Stimulated activated CD8-positive, alpha-beta memory T cell treated with anti-CD3 and anti-CD28 coated beads, Interleukin-4, amount 100 ng/mL, for 48 hours (primary cell): ENCODE measurements at regions not wholly inside any gene's neighbourhood (a gene's known extent, or its start where the extent isn't known, plus 50 kb on each side); places are given as distances from the start of the nearest gene placed in this dataset.
"Not testable (repeated sequence)": the region's sequence is repeated elsewhere in the genome, so short reads cannot be mapped to it uniquely, and the experiment has no call there.

Source experiments
- DNase-seq: peaks from one replicate; pipeline ENCODE4 v3.0.0-alpha.2; 2020

DNA sequence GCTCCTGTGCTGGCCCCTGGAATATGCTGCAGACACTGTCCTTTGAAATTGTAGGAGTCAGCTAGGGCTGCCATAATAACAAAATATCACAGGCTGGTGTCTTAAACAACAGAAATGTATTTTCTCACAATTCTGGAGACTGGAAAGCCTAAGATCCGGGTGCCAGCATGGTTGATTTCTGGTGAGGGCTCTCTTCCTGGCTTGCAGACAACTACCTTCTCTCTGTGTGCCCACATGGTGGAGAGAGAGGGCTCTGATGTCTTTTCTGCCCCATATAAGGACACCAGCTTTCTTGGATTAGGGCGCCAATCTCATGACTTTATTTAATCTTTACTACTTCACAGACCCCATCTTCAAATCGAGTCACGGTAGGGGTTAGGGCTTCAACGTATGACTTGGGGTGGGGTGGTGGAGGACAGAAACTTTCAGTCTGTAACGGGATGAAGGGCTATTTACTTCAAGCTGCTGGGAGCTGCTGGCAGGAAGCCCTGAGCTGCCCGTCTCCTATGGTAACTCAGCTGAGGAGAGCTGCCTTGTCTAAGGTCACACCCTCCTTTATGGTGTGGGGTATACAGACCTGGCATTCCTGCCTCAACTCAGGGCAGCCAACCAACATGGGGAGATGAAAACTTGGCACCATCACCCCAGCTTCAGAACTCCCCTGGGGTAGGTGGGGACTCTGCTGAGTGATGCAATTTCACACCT, 142.9 kb upstream of the ZBED5 start:
- no peak for DNase-seq

DNA sequence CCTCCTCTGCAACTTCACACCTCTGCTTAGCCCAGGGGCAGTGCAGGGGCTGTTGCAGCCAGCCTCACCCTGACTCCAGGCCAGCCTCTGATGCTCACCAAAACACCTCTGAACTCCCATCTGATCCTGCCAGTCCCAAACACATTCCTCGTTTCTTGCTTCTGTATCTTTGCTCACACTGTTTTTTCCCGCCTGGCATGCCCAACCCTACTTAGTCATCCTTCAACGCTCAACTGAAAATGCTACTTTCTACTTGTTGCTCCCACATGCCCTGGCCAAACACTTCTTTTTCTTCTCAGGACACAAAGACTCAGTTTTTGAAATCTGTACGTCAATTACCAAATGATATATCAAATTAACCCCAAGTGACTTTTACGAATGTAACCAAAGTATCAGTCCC, 140.8 kb upstream of the ZBED5 start:
- DNase-seq = no peak

DNA sequence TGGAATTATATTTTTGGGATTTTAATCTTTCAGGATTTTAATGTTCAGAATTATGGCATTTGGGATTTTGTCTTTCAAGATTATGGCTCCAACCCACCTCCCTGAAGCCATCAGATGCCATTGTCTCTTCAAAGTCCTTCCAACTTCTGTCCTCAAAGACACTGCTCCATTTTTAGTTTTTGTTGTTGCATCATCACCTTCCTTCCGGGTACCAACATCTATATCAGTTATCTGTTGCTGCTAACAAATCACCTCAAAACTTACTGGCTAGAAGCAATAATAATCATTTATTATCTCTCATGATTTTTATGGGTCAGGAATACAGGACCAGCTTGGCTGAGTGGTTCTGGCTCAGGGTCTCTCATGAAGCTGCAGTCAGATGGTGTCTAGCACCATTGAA, 138.8 kb upstream of the ZBED5 start:
- no peak for DNase-seq

DNA sequence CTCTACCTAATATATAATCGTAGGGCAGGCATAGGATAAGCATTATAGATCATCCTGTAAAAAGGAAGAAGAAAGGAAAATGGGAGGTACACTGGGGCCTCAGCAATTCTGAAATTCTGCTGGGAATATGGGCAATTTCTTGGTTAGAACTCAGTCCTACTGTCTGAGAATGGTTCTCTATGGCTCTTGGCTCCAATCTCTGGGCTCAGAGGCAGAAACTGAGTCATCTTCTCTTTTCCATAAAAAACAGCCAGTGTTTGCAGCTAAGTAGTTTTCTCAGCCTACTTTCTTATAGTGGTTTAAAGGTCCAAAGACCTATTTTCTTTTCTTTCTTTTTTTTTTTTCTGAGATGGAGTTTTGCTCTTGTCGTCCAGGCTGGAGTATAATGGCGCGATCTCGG, 135.8 kb upstream of the ZBED5 start:
- no peak for DNase-seq

DNA sequence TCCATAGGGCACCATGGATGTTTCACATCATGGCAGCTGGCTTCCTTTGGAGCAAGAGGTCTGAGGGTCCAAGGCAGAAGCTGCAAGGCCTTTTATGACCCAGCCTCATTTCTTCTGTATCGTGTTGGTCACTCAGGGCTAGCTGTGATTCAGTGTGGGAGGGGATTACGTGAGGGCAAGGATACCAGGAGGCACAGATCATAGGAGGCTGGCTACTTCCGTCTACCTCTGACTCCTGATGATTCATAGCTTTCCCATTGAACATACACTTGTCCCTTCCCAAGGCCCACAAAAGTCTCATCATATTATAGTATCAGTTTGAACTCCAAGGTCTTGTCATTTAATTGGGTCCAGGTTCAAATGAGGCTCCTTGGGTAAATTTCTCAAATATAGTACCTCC, 135.3 kb upstream of the ZBED5 start:
- DNase-seq = no peak

DNA sequence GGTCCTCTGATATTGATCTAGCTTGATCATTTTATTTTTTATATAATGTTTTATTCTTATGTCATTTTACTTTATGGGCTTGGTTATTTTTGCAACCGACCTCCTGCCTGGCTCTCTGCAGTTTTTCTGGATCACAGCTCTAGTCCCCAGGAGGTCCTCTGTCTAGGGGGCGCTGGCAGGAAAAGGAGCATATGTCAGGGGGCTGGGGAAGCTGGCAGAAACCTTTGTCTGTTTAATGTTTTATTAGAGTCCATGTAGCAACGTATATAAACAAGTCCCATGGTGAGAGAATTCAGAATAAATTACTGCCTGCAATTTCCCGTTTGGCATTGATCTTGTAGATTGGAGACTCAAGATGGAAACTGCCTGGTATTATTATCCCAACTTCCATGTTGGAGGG, 133.5 kb upstream of the ZBED5 start:
- DNase-seq = no peak

DNA sequence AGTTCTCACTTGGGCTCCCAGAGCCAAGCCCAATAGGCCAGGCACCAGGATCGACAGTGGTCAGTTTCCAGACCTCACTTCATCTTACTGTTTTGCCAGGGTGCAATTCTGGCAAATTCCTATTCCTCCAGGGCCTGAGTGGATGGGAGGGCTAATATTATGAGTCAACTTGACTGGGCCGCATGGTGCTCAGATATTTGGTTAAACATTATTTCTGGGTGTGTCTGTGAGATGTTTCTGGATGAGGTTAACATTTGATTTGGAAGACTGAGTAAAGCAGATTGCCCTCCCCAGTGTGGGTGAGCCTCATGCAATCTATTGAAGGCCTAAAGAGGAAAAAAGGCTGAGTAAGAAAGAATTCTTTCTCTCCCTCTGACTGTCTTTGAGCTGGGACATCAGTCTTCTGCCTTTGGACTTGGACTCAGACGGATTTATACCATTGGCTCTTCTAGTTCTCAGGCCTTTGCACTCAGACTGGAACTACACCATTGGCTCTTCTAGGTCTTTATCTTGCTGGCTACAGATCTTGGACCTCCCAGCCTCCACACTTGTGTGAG, 132.9 kb upstream of the ZBED5 start:
- no peak for DNase-seq

DNA sequence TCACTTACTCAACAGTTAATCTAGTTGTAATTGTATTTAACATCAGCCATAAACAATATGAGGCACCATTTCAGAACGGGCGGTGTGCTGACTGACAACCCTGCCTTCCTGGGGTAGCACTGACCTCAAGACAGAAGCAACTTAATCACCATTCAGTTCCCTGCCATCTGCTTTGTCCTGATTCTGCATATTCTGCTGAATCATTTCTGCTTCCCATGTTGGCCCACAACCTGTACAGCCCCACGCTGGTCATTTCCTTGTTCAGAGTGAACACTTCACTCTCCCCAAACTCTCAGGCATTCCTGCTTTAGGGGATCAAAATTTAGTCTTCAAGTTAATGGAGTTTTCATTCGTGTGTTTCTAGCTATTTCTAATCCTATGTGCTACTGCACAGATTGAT, 132.3 kb upstream of the ZBED5 start:
- no peak for DNase-seq

DNA sequence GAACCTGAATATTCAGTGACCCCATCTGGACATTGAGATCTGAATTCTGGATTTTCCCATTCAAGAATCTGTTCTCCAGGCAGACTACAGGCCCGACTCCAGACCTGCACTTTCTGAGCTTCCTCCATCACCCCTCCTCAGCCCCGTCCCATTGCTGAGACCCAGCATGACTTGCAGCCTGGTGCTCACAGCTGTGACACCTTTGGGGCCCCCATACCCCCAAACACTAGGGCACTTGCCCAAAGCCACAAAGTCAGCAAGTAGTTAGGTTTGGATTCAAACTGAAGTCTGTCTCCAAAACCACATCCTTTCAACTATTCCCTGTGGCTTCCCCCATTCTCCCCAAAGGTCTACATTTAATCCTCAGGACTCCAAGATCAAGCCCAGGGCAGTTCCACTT, 128.2 kb upstream of the ZBED5 start:
- no peak for DNase-seq

DNA sequence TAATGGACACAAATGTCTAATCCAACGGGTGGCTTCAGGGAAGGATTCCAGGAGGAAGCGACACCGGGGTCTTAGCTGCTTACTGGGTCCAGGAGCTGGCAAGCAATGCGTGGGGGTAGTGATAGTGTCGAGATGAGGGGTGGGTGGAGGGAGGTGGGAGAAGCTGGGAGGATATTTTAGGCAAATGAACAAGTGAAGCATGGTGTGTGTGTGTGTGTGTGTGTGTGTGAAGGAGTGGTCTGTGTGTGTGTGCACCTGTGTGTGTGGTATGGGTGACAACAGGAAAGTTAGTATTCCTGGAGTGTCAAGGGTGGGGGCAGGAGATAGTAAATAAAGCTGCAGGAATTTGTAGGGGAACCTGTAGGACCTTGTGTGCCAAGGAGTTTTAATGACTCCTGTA, 126.9 kb upstream of the ZBED5 start:
- no peak for DNase-seq

DNA sequence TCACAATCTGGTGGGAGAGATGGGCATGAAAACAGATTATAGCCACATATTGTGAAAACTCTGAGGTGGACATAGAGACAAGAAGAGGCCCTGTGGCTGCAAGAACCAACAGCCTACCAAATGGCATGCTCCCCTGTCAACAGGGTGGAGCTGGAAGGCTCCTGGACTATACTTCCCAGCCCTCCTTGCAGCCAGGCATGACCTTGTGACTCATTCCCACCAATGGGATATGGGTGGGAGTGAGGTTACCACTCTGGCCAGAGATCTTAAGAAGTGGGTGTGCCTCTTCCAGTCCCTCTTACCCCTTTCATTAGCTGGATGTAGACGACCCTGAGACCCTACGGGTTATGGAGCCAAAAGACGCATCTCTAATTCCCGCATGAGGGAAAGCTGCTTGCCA, 126.4 kb upstream of the ZBED5 start:
- DNase-seq = no peak

DNA sequence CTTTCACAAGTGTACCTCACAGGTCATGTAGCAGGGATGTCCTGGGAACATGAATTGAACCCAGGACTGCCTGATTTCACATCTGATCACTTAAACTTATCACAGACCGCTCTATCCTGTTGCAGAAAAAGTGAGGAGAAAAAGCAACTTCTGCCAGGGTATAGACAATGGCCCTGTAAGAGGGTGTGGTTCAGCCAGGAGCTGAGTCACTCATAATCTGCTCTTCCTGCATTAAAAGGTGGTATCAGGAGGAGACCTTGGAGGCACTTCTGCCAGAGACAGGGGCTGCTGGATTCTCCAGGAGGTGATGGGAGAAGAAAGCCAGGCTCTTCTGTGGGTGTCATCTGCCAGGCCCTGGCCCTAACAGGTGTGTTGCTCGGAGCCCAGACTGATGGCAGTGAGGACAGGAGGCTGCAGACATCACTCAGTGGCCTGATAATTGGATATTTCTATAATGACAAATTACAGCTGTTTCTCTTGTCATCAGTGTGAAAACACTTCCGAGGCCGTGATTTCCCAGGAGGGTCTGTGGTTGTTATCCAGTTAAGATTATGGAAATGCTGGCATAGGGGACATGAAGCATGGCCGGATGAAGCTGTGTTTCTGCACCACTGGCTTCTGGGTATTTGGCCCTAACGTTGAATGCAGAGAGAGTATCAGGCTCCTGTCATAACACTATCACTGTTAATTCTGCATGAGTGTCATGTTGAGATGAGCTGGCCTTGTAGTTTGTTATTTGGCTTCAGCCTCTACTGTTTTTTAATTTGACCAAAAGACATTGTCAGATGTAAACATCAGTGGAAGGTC, 125.1 kb upstream of the ZBED5 start:
- no peak for DNase-seq

DNA sequence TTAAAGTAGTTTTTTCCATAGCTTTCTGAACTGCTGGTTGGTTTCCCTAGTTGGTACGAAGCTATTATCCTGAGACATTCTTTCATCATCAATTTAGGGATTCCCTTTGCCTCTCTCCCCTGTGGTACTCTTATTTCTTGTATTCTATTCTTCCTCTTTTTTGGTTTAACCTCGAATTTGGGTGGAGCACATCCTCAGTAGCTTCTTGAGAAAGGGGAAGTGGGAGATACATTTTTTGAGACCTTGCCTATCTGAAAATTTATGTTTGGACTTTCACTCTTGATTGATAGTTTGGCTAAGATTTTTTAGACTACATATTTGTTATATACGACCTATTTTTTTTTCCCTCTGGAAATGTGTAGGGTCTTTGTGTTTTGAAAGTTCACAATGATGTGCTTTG, 121.7 kb upstream of the ZBED5 start:
- no peak for DNase-seq

DNA sequence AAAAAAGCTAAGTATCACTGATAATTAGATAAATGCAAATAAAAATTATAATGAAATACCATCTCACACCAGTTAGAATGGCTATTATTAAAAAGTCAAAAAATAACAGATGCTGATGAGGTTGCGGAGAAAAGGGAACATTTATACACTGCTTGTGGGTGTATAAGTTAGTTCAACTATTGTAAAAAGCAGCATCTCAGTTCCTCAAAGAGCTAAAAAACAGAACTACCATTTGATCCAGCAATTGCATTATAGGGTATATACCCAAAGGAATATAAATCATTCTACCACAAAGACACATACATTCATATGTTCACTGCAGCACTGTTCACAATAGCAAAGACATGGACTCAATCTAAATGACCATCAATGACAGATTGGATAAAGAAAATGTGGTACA, 120.3 kb upstream of the ZBED5 start:
- DNase-seq = no peak

DNA sequence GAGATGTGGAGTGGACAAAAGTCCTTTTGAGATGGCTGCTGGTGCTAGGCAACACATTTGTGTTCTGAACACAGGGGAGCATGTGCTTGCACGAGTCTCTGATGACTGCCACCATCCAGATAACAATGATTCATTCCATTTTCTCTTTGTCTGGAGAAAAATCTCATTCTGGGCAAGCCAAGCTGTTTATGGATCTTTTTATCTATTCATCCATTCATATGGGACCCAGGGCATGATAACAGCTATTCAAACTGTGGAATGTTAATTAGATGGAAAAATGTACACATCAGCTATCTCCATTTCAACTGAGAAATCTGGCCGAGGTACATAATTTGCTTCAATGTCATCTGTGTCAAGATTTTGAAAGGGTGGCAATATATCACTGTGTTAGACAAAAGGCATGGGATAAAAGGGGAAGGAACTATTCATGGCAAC, 117.5 kb upstream of the ZBED5 start:
- DNase-seq = no peak

DNA sequence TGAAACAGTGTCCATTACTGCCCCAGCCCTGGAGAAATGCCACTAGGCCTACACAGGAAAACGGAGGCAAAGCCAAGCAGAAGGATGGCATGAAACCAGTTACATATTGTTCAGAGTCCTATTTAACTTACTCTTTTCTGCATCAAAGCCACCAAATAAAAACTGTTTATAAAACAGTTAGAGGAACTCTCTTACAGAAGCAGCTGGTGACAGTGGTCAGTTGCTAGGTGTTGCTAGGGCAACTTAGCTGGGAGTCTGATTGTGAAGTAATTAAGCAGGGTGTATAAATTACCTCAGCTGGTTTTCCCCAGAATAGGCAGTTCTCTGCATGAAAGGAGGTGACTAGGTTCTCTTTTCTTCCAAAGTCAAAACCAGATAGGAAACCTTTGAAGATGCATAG, 115.6 kb upstream of the ZBED5 start:
- no peak for DNase-seq

DNA sequence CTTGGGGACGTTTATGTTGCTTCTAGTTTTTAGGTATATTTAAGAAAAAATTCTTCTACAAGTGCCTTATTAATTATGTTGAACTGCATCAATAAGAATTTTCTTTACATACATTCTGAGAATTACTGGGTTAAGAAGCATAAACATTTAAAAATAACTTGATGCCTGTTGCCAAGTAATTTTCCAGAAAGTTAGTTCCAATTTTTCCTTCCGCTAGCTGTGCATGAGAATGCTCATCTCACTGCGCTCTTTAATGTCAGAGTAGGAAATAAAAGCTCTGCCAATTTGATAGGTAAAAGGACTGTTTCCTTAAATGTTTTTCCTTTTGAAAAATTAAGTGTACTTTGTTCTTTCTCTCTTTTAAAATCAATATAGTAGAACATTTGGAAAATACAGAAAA, 113.1 kb upstream of the ZBED5 start:
- no peak for DNase-seq

DNA sequence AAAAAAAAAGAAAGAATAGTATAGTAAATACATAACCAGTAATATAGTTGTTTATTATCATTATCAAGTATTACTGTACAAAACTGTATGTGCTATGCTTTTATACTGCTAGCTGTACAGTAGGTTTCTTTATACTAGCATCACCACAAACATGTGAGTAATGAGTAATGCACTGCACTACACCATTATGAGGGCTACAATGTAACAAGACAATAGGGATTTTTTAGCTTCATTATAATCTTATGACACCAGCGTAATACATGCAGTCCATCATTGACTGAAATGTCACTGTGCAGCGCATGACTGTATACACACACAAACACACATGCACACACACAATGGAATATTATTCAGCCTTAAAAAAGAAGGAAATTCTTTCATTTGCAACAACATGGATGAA, 111.5 kb upstream of the ZBED5 start:
- no peak for DNase-seq

DNA sequence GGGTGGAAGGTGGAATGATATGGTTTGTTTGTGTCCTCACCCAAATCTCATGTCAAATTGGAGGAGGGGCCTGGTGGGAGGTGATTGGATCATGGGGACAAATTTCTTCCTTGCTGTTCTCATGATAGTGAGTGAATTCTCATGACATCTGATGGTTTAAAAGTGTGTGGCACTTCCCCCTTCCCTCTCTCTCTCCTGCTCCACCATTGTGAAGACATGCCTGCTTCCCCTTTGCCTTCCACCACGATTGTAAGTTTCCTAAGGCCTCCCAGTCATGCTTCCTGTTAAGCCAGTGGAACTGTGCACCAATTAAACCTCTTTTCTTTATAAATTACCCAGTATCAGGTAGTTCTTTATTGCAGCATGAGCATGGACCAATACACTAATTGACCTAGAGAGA, 99.0 kb upstream of the ZBED5 start:
- DNase-seq = not testable (repeated sequence)

DNA sequence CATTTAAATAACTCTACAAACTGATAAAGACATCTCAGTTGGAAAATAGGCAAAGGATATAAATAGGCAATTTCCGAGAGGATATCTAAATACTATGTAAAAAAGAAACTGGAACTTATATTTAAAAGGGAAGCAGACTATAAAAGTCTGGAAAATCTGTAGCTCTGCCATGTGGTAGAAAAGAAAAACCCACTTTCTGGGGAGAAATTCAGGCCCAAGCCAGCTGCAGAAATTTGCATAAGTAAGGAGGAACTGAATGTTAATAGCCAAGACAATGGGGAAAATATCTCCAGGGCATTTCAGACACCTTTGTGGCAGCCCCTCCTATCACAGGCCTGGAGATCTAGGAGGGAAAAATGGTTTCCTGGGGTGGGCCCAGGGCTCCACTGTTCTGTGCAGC, 97.8 kb upstream of the ZBED5 start:
- DNase-seq = no peak

DNA sequence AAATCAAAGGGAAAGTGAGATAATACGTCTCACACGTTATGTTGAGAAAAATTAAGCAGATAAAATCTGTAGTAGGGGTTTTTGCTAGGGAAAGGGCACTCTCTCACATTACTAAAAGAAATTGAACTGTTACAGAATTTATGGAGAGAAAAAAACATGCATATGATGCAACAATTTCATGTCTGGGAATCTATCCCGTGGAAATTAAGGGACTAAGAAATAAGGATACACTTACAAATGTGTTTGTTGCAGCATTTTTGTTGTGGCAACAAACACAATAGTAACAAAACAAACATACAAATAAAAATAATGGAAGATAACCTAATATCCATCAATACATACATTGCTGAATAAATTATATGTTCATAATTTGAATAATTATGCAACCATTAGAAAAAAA, 96.3 kb upstream of the ZBED5 start:
- no peak for DNase-seq

DNA sequence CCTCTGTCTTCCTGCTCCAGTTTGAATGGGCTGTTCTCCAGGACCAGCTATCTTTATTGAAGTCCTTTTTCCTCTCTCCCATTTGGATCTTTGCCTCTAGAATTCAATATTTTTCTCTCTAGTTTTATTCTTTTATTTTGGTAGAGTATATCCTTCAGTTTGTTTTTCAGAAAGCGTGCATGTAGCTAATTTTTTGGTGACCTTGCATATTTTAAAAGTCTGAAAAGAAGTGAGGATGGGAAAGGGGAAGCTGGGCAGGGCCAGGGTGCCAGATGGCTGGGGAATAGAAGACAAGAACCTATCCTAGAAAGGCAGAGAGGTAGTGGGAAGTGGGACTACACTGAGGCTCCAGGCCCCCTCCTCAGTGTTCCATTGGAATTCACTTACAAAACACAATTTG, 95.0 kb upstream of the ZBED5 start:
- no peak for DNase-seq

DNA sequence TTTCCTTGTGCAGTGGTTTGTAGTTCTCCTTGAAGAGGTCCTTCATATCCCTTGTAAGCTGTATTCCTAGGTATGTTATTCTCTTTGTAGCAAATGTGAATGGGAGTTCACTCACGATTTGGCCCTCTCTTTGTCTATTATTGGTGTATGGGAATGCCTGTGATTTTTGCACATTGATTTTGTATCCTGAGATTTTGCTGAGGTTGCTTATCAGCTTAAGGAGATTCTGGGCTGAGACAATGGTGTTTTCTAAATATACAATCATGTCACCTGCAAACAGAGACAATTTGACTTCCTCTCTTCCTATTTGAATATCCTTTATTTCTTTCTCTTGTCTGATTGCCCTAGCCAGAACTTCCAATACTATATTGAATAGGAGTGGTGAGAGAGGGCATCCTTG, 90.1 kb upstream of the ZBED5 start:
- DNase-seq = not testable (repeated sequence)

DNA sequence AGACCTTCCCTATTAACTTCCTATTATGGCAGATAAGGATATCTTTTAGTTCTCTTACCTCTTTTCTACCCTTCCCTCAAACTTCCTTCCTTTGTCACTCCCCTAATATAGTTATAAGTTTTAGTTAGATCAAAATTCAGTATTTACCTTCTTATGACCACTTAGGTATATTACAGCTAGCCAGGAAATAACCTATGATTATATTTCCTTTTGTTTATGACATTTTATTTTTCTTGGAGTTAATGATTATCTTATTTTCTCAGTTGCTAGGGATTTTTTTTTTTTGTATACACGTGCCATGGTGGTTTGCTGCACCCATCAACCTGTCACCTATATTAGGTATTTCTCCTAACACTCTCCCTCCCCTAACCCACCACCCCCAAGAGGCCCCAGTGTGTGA, 88.2 kb upstream of the ZBED5 start:
- no peak for DNase-seq

DNA sequence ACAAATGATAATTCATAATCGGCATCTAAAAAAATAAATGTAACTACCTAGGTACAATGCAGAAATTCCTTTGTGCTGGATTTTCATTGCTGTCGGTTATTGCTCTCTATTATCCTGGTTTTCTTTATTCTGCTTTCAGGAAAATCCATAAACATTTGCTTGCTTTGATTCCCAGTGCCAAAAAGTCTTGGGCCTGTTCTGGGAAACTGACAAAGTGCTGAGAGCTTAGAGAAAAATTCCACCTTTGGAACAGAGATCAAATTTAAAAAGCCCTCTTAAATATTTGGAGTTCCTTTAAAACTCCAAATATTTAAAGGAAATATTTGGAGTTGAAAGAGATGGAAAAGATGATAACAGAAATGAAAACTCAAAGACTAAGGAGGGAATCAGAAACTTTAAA, 87.3 kb upstream of the ZBED5 start:
- DNase-seq = no peak
